ENCODE measurements at regions not wholly inside any gene's neighbourhood (a gene's known extent, or its start where the extent isn't known, plus 50 kb on each side); places are given as distances from the start of the nearest gene placed in this dataset.

GRCh38 chr13:67736646-67737420 is 506.7 kb upstream of the PCDH9 start:
- TF ChIP-seq CTCF (IDR thresholded peaks at IDR 0.05) (no peak), POLR2A (IDR thresholded peaks at IDR 0.05) (no peak), POLR2AphosphoS5 (IDR thresholded peaks at IDR 0.05) (no peak)

All from sigmoid colon (tissue), 4 donors.